ENCODE measurements at regions not wholly inside any gene's neighbourhood (a gene's known extent, or its start where the extent isn't known, plus 50 kb on each side); places are given as distances from the start of the nearest gene placed in this dataset.

GRCh38 chr1:167161762-167162161 is 58.9 kb upstream of the POU2F1 start:
- no peak for TF ChIP-seq CTCF (IDR thresholded peaks at IDR 0.05)
- no peak for TF ChIP-seq POLR2AphosphoS5 (IDR thresholded peaks at IDR 0.05)
